ENCODE measurements at regions not wholly inside any gene's neighbourhood (a gene's known extent, or its start where the extent isn't known, plus 50 kb on each side); places are given as distances from the start of the nearest gene placed in this dataset.

DNA sequence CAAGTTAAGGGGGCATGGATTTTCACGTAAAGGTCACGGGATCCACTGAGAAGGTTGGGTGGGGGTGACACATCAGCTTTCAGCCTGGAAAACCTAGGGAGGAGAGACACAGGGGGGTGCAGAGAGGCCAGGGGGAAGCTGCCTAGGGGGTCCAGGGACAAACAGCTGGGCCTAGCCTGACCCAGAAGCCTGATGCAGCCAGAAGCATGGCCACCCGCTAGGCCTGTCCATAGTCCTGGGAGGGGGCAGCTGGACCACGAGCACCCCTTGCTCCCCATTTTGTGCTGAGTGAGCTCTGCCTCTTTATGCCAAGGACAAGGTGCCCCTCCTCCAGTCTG, 322.7 kb upstream of the RTL1 start:
- peak; percentile 4 for DNase-seq
- ChIA-PET POLR2A (no interaction called here), CTCF (no interaction called here)
- no peak overlapping the region for H3K27ac Mint-ChIP-seq
- peaks cover 4% of the 10 kb centered on the region for H3K4me1 Mint-ChIP-seq
- no peaks in the 10 kb centered on the region for H3K36me3 Mint-ChIP-seq (ENCODE audit: low read depth)
- H3K27me3 Mint-ChIP-seq = no peaks in the 10 kb centered on the region
- no peak overlapping the region for H3K4me3 Mint-ChIP-seq
- H3K9me3 Mint-ChIP-seq = no peaks in the 10 kb centered on the region

DNA sequence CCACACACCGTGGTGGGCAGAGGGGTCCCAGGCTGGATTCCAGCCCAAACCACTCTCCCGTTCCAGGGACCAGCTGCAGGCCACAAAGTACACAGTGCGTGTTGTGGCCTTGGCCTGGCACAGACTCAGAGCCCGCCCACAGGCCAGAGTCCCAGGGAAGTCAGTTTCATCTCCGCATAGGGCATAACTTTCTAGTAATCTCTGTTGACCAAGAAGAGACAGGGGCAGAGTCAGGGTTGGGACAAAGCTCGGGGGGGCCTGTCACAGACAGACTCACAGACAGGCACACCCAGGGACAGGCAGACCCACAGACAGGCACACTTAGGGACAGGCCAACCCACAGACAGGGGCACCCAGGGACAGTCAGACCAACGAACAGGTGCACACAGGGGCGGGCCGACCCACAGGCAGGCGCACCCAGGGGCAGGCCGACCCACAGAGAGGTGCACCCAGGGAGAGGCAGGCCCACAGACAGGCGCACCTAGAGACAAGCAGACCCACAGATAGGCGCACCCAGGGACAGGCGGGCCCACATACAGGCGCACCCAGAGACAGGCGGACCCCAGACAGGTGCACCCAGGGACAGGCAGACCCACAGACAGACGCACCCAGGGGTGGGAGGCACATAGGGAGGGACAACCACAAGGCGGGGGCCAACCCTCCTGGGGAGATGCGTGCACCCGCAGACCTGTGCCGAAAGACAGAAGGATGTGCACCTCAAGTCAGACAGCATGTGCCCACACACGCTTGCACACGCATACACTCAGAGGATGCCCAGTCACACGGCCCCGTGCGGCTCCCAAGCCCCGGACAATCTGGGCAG, 323.3 kb upstream of the RTL1 start:
- POLR2A ChIA-PET = no interaction called here
- H3K27me3 Mint-ChIP-seq = no peaks in the 10 kb centered on the region
- no peaks in the 10 kb centered on the region for H3K9me3 Mint-ChIP-seq
- CTCF ChIA-PET = no interaction called here
- H3K36me3 Mint-ChIP-seq (ENCODE audit: low read depth) = no peaks in the 10 kb centered on the region
- peaks cover 4% of the 10 kb centered on the region for H3K4me1 Mint-ChIP-seq
- no peak overlapping the region for H3K27ac Mint-ChIP-seq
- peak; percentile 13 for DNase-seq
- H3K4me3 Mint-ChIP-seq = no peak overlapping the region

DNA sequence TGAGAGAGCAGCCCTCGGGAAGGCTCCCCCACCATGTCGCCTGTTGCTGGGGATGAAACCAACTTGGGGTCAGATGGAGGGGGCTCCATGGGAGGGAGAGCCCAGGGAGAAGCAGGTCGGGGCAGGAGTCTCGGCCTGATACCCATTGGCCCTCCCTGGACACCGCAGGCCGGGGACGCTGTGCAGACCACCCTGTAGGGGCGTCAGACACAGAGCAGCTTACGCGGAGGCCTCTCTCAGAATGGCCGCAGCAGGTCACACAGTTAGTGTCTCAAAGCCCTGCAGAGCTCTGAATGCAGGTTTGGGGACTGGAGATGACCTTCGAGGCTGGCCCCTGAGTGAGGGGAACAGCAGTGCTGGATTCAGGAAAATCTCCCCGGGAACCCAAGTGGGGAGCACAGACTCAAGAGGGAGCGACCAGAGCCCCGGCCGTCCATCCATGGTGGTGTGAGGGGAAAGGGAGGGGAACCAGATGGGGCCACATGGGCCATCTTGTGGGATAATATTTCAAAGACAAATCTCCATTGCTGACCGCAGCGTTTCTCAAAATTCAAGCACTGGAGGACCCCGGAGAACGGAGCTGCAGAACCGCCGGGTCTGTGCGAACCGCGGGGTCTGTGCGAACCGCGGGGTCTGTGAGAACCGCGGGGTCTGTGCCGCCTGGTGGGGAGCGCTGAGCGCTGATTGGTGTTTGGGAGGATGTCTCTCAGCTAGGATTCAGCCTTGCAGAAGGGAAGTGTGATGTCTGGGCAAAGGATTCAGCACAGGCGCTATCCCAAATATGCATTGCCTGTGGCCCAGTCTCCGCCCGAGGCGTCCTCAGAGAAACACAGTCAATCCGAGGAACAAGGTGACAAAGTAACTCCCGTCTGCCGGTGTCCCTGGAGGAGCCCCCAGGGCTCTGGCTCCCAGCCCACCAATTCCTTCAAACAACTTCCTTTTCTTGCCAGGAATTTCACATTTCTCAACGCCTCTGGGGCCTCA, 324.4 kb upstream of the RTL1 start:
- Mint-ChIP-seq H3K27ac (no peak overlapping the region), H3K9me3 (no peaks in the 10 kb centered on the region), H3K36me3 (ENCODE audit: low read depth) (no peaks in the 10 kb centered on the region), H3K4me1 (peaks cover 4% of the 10 kb centered on the region), H3K27me3 (no peaks in the 10 kb centered on the region), H3K4me3 (no peak overlapping the region)
- POLR2A ChIA-PET = no interaction called here
- CTCF ChIA-PET = no interaction called here
- no peak for DNase-seq

DNA sequence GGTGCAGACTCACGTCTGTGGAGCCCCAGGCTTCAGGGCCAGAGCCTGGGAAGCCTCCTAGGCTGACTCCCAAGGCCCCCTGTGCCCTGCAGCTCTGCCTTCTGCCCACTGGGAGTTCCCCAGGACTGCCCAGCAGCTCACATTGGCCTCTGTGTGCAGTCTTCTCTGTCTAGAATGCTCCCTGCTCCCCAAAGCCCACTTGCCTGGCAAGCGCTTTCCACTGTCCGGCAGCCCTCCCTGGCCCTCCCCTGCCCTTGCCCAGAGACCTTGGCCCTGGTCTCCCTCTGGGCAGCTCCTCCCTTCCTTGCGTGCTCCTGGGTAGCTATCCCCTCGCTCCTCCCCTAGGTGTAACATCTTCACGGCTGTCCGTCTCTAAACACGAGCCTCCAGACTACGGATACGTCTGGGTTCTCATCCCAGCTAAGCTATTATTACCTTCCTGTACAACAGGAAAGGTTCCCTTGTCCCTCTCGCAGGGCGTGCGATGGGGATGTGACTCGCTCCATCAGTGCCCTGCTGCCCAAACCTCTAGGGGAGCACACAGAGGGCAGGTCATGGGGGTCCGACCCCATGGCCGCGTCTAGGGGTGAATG, 325.5 kb upstream of the RTL1 start:
- Mint-ChIP-seq H3K9me3 (no peaks in the 10 kb centered on the region), H3K36me3 (ENCODE audit: low read depth) (no peaks in the 10 kb centered on the region), H3K4me1 (peaks cover 4% of the 10 kb centered on the region), H3K27me3 (no peaks in the 10 kb centered on the region), H3K27ac (no peak overlapping the region), H3K4me3 (no peak overlapping the region)
- CTCF ChIA-PET = no interaction called here
- POLR2A ChIA-PET = no interaction called here
- no peak for DNase-seq

DNA sequence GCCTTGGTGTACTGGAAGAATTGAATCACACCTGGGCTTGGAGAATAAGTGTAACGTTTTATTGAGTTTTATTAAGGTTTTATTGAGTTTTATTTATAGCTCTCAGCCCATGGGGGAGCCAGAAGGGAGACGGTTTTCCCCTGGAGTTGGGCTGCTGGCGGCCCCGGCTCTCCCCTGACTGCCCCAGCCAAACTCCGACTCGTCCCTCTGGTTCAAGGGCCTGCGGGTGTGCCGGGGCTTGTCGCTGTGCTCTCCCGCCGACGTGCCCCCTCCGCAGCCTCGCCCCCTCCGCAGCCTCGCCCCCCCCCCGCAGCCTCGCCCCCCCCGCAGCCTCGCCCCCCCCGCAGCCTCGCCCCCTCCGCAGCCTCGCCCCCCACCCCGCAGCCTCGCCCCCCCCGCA, 326.1 kb upstream of the RTL1 start:
- Mint-ChIP-seq H3K27me3 (no peaks in the 10 kb centered on the region), H3K27ac (no peak overlapping the region), H3K4me3 (no peak overlapping the region), H3K9me3 (no peaks in the 10 kb centered on the region), H3K4me1 (peaks cover 4% of the 10 kb centered on the region), H3K36me3 (ENCODE audit: low read depth) (no peaks in the 10 kb centered on the region)
- CTCF ChIA-PET = no interaction called here
- no peak for DNase-seq
- POLR2A ChIA-PET = no interaction called here

DNA sequence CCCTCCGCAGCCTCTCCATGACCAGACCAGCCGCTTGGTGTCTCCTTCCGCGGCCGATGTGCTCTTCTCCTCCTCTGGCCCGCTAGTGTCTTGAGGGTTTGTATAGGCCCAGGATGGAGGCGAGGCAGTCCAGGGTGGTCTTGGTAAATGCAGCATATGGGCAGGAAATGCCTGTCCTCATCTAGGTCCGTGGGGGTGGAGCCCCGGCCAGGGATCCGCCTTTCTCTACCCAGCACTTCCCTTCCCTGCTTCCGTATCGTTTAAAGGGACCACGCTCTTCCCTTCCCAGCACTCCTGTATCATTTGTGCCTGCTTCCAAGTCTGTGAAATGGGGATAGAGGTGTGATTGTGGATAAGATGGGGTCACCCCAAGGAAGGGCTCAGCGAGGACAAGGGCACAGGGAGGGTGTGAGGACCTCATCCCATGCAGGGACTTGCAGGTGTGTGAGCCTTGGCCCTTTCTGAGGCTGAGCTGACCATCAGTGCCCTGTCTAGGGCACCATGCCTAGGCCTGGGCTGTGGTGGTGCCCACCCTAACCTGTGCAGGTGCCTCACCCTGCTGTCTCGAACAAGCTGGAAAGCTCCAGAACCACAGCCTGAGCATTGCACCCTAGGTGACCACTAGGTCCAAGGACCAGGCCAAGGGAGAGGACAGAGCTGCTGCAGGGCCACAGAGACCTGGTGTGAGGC, 326.8 kb upstream of the RTL1 start:
- H3K4me1 Mint-ChIP-seq = peaks cover 4% of the 10 kb centered on the region
- H3K9me3 Mint-ChIP-seq = no peaks in the 10 kb centered on the region
- no peak overlapping the region for H3K4me3 Mint-ChIP-seq
- no peaks in the 10 kb centered on the region for H3K36me3 Mint-ChIP-seq (ENCODE audit: low read depth)
- DNase-seq = no peak
- H3K27me3 Mint-ChIP-seq = no peaks in the 10 kb centered on the region
- POLR2A ChIA-PET = no interaction called here
- CTCF ChIA-PET = no interaction called here
- H3K27ac Mint-ChIP-seq = no peak overlapping the region

DNA sequence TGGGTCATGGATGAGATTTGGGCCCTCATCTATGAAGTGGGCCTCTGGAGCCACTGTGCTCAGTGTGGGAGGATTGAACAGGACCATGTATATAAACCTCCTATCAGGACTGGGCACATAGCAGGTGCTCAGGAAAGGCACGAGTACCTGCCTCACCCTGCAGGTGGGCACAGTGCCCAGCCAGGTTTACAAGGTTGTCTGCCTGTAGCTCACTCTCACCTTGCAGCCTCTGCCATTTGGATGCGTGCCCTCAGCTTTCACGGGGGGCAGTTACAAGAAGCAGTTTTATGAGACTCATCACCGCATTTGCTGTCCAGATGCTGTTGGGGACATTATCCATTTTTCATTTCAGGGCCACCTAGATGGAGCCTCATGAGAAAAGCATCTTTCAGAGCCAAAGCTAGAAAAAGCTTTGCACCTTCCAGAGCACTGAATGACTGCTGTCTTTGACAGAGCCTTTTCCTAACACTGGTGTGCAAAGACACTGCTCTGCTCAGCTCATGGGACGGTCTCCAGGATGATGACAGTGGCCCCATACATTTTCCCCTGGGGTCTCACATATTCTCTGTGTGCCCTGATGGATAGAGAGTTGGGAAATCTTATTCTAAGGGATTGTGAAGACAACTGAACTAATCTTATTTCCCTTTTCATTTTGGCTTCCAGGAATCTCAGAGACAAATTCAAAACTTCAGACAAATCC, 327.5 kb upstream of the RTL1 start:
- Mint-ChIP-seq H3K4me1 (no peaks in the 10 kb centered on the region), H3K36me3 (ENCODE audit: low read depth) (no peaks in the 10 kb centered on the region), H3K27me3 (no peaks in the 10 kb centered on the region), H3K9me3 (no peaks in the 10 kb centered on the region), H3K27ac (no peak overlapping the region), H3K4me3 (no peak overlapping the region)
- ChIA-PET POLR2A (no interaction called here), CTCF (no interaction called here)
- DNase-seq = no peak

DNA sequence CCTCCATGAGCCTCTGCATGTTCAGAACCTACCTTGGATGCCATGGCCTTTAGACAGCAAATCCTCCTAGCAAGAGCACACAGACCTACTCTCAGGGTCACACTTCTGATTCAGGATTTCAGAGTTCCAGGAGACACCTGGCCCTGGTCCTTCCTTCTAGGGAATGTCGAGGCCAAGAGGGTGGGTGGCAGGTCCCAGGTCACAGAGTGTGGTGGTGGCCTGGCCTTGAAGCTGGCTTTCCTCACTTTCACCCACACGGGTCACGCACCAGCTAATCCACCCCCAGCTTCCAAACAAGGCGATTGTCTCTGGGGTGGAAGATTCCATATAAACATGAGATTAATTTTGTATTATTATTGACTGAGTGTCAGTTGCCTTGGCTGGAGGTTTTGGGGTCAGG, 328.3 kb upstream of the RTL1 start:
- Mint-ChIP-seq H3K27ac (no peak overlapping the region), H3K4me3 (no peak overlapping the region), H3K36me3 (ENCODE audit: low read depth) (no peaks in the 10 kb centered on the region), H3K4me1 (no peaks in the 10 kb centered on the region), H3K27me3 (no peaks in the 10 kb centered on the region), H3K9me3 (no peaks in the 10 kb centered on the region)
- POLR2A ChIA-PET = no interaction called here
- CTCF ChIA-PET = no interaction called here
- DNase-seq = no peak

DNA sequence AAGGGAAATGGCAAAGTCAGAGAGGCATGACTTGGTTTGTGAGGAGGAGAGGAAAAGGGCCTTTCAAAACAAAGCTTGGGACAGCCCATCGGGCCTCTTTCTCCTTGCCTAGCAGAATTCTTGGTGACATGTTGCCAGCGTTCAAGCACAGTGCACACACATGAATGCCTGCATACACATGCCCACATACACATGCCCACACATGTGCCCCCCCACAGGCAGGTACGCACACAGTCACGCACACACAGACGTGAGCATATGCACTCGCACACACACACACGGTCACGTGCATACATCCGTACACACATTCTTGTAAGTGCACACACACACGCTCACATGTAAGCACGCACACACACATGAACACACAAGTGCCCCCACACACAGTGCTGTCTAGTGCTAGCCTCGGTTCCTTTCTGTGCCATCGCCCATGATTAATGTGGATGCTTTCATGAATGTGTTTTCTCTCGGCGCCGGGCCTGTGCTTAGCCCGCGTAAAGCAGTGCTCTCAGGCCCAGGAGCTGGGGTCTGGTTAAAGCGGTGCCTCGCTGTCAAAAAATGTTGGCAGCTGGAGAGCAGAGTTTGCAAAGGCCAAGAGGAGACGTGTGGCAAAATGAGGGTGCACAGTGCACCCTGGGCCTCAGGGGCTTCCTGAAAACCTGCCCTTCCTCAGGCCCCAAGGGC, 328.8 kb upstream of the DIO3 start:
- Mint-ChIP-seq H3K27ac (no peak overlapping the region), H3K27me3 (no peaks in the 10 kb centered on the region), H3K36me3 (ENCODE audit: low read depth) (no peaks in the 10 kb centered on the region), H3K4me3 (no peak overlapping the region), H3K9me3 (no peaks in the 10 kb centered on the region), H3K4me1 (no peaks in the 10 kb centered on the region)
- DNase-seq = no peak
- ChIA-PET POLR2A (no interaction called here), CTCF (no interaction called here)

DNA sequence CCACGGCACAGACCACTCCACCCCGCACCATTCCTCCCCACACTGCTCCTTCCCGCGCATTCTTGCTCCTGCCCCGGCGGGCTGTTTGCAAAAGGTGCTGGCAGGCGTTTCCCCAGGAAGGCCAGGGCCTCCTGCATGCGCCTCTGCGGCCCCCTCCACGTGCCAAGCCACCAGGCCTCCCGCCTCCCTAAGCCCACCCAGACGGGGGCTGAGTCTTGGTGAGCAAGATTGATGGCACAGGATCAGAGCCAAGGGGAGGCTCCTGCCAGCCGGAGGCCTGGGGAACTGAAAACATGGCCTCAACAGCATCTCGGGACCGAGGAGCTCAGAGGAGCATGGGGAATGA, 328.3 kb upstream of the DIO3 start:
- H3K27me3 Mint-ChIP-seq = no peaks in the 10 kb centered on the region
- ChIA-PET CTCF (no interaction called here), POLR2A (no interaction called here)
- no peak for DNase-seq
- no peak overlapping the region for H3K4me3 Mint-ChIP-seq
- H3K4me1 Mint-ChIP-seq = no peaks in the 10 kb centered on the region
- no peak overlapping the region for H3K27ac Mint-ChIP-seq
- H3K36me3 Mint-ChIP-seq (ENCODE audit: low read depth) = no peaks in the 10 kb centered on the region
- H3K9me3 Mint-ChIP-seq = no peaks in the 10 kb centered on the region

DNA sequence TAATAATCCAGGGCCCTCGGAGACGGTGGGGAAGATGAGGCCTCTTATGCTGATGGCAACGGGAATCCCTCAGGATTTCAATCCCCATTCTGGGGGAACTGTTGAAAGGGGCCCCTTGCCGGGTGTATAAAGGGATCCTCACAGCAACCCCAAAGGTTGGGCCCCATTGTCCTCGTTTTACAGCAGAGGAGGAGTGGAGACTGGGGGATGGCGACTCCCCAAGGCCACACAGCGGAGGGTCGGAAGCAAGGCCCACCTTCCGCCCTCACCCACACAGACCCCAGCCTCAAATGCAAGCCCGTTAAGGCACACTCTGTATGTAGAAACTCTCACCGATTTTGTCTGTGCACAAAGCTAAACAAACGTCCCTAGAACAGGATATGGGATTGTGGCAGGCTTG, 327.9 kb upstream of the DIO3 start:
- ChIA-PET CTCF (no interaction called here), POLR2A (no interaction called here)
- Mint-ChIP-seq H3K27me3 (no peaks in the 10 kb centered on the region), H3K9me3 (no peaks in the 10 kb centered on the region), H3K27ac (no peak overlapping the region), H3K4me3 (no peak overlapping the region), H3K36me3 (ENCODE audit: low read depth) (no peaks in the 10 kb centered on the region), H3K4me1 (no peaks in the 10 kb centered on the region)
- no peak for DNase-seq

DNA sequence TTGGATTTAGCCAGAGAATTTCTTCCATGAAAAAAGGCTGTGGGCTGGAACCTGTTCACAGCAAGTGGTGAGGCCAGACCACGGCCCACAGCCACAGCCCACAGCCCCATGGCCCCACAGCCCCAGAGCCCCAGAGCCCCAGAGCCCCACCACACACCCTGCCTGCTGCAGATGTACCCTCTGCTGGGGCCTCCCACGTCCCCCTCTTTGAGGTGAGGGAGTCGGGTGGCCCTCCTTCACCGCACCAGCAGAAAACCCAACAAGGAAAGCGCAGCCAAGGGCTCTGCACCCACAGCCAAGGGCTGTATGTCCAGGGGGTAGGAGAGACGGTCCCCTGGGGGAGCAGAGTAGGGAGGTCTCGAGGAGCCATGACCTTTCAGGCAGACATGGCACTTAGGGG, 327.5 kb upstream of the DIO3 start:
- Mint-ChIP-seq H3K36me3 (ENCODE audit: low read depth) (no peaks in the 10 kb centered on the region), H3K27ac (no peak overlapping the region), H3K4me3 (no peak overlapping the region), H3K4me1 (no peaks in the 10 kb centered on the region), H3K9me3 (no peaks in the 10 kb centered on the region), H3K27me3 (no peaks in the 10 kb centered on the region)
- ChIA-PET CTCF (no interaction called here), POLR2A (no interaction called here)
- no peak for DNase-seq

Data from activated CD4-positive, alpha-beta memory T cell treated with anti-CD3 and anti-CD28 coated beads, Interleukin-2, amount 10 ng/mL, durations not matched to agents 7 days and 5 days (primary cell).